HPDE6-E6E7 (cell line): ENCODE measurements at regions not wholly inside any gene's neighbourhood (a gene's known extent, or its start where the extent isn't known, plus 50 kb on each side); places are given as distances from the start of the nearest gene placed in this dataset.

Source experiments
- DNase-seq: peaks from one replicate; pipeline ENCODE4 v3.0.0; 2011; ENCODE audit warnings: missing footprints; ENCODE audit errors: extremely low spot score

DNA sequence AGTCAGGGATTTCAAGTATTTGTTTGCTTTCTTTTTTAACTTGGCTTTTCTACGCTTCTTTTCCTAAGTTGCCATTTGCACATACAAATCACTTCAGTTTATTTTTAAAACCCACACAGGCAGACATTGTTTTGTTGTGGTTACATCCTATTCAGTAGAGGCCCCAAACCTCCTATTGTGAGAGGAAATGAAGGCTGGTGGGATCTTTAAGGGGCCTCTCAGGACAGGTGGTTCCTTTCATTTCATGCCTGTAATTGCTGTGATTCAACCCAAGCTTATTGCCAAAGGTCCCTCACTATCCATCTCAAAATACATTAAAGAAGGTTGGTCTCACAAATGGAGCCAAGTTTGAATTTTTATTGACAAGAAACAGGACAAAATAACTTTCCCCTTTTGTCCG lies 257.1 kb downstream of the ADAMTS20 start:
- DNase-seq = no peak

DNA sequence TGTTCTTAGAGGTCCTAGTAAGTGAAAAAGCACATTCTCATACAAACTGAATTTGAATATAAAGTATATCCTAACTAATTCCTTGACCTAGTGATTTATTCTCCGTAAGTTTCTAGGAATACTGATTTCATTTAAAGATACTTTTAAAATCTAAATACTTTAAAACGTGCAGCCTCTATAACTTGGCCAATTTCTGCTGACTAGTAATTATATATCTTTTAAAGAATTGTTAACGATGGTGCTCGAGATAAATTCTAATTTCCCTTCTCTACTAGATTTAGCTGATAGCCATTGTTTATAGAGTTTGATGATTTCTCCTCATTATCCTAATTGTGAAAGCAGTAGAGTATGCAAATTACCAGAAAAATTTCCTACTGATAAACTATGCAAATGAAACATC lies 257.9 kb downstream of the ADAMTS20 start:
- DNase-seq = no peak

DNA sequence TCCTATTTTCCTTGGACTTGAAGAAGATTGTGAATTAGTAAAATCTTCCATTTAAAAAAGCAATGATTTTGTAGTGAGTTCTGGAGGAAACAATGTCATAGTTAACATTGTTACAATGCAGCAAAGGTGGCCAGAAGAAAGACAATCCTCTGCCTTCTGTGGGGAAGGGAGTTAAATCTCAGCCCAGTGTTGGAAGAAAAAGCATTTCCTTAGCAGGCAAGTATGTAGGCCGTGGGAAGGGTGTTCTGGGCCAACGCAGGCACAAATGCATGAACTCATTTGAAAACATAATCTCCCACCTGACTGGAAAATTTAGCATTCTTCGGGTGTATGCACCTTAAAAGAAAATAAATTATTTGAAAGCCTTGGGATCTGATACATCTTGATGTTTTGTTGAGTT lies 258.6 kb downstream of the ADAMTS20 start:
- DNase-seq = no peak

DNA sequence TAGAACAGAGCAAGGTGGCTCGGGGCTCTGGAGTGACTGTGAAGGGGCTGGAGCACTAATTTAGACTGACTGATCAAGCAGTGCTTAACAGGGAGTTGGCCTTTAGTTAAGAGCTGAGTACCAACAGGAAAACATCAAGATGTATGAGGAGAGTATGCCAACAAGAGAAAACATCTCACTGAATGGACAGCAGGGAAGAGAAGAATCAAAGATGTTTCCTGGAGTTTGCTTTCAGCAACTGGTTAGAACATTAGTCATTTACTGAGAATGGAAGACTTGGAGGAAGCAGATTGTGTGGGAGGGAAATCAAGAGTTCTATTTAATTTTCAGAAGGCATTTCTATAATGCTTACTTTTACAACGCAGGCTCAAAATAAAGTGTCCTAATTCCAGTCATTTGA lies 259.3 kb downstream of the ADAMTS20 start:
- DNase-seq = peak; percentile 27

DNA sequence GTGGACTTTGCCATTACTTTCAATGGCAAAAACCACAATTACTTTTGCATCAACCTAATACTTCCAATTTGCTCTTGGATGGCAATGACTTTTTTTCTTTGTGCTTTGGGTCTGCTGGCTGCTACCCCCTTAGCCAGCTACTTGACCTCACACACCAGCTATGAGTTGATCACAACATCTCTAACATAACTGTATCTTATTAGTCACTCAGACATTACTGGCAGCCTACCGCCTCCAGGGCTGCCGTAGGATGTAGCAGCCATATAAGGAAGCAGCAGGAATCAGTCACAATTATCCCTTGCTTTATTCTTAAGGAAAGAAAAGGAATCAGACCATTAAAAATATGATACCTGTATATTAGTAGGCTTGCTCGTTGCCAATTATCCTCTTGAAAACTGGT lies 260.5 kb downstream of the ADAMTS20 start:
- no peak for DNase-seq

DNA sequence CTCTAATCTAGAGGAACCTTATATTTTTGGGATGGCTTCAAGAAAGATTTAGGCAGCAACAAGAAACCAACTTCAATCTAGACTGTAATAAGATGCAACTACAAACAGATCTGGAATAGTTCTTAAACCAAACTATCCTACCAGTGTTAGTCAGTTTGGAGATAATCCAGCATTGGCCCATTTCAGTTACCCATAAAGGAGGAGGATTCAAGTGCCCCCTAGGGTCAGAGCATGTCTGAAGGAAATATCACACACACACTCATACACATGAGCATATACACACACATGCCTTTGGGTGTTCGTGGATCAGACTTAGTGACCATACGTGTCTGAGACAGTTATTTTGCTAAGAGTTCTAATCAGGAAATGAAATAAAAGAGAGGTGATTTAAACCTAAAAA lies 261.2 kb downstream of the ADAMTS20 start:
- no peak for DNase-seq

DNA sequence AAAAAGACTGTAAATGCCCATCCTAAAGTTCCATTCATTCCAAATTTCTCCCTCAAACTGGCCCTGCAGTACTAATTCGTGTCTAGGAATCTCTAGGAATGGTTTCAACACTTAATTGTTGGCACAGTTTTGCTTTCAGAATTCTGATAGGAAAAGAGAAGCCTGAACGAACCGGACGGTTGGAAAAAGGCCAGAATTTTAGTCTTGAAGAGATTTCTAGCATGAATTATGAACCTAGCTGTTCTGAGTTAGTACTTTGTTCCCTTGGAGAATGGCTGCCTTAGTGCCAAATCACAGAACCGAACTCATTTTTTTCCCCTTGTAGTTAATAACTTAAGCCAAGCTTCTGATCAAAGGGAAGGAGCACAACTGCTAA lies 262.6 kb downstream of the ADAMTS20 start:
- DNase-seq = no peak

DNA sequence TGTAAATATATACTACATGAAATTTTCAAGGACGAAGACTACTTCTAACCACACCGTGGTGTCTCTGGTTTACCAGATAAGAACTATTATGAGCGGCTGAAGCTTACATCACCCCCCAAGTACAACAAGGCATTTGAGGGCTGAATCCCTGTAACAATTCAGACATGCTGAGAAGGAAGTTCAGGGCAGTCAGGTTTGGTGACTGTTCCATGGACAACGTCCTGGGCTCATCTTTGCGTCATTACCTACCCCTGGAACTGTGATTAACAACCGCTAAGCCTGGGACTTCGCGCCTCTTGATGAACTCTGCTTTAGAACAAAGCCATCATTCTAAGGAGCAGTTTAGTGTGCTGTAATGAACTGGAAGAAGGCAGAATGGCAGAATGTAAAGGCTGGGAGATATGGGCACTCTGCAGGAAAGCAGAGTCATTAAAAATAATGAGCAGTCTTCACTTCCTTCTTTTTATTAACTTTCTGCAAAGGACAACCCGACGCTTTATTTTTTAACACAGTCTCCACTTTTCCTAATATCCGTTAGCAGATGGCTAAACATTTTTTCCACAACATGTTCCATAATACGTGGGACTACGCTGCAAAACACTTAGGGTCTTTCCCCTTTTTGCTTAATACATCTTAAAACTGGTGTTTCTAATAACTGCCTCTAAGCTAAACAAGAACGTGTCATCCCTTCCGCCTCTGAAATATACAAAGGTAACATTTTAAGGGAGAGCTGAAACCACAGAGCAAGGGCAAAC lies 263.2 kb downstream of the ADAMTS20 start:
- no peak for DNase-seq

DNA sequence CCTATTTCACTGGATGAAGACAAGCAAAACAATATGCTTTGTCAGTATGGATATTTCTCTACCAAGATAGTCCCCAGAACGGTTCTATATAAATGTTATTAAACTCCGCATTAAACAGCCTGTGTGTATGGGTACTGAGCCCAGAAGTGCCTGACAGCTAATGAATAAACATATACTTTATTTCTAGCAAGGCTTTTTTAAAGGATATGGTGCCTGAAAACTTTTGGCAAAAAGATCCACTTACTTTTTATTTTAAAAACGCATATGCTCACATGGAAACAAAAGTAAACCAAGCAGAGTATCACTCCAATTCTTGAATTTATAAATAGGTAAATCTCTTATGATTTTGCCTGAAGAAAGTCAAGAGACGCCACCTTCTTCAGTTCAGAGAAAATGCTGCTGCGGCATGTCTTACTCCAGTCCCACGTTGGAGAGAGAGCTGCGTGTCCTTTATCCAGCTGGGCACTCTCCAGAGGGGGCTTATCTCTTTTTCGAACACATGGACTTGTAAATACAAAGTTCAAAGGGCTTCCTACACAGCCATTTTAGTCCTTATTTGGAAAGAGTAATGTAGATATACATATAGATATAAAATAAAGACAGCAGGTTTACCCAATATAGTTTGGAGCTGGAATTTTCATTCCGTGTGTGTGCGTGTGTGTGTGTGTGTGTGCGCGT lies 264.2 kb downstream of the ADAMTS20 start:
- DNase-seq = no peak

DNA sequence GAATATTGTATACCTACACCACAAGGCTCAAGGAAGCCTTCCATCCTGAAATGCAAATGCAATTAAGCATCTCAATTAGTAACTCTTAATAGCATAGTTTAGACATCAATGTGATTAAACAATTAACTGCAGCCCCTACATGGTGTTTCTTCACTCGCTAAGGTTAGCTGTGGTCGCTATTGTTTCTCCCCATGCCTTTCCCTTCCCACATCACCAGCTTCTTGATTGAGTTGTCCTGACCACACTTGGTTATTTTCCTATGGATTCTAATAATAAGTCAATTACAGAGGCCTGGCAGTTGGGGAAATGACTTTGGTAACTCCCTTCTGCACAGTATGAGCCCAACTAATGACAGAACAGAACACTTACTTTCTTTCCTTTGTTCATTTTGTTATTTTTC lies 265.0 kb downstream of the ADAMTS20 start:
- DNase-seq = no peak

DNA sequence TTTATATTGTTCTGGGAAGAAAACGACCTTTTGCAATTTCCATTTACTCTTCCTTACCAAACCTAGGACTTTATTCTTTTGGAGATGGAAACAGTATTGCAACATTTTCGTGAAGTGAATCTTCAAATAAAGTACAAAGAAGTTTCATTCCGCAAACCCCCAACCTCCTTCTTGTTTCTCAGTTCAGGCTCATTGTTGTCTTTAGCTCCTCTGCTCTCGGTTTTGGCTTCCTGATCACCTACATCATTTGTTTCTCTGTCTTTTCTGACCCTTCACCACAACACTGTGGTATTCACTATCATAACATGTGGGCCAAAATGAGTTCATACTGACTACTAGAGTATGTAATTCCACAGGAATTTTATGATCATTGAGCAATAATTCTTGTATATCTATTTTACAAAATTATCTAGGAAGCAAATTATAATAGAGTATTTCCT lies 266.8 kb downstream of the ADAMTS20 start:
- DNase-seq = peak; percentile 7

DNA sequence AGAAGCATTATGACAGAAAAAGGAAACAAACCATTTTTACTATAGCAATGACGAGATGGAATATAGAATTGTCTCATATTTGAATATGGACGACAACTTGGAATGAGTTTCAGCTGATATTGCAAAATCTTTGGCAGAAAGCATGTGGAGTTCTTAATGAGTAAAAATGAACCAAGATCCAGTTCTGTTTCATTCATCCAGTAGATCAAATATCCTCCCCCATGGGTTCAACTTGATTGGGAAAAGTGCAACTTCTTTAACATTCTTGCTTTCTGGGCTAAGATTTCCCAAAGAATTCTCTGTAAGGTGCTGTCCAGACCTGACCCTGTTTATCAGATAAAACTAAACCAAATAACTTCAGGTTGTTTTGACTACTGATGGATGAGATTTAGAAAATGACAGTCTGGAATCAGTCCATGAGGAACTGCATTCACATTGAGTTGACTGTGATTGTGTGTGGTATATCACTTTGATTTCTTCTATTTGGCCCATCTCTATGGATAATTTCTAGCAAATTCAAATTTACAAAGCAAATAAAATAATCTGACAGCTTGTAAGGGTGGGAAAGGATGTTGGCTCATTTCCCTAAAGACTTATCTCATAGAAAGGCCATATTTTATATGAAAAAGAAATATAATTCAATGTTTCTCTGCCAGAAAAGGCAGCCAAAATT lies 267.4 kb downstream of the ADAMTS20 start:
- DNase-seq = no peak

DNA sequence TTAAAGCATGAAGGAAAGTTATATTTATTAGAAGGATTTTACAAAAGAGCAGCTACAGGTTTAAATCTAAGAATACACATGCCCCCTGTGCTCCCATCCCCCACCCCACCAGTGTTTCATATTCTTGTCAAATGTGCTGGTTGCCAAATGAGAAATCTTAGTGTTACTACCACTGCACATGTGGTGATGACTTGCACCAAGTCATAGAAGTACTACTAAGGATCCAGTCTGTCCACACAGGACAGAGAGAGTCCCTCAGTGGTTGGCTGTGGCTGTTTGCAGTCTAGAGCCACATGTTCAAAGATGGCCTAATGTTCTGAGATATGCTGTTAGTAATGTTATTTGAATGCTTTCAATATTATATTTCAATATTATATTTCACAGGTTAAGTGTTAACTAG lies 268.8 kb downstream of the ADAMTS20 start:
- DNase-seq = no peak

DNA sequence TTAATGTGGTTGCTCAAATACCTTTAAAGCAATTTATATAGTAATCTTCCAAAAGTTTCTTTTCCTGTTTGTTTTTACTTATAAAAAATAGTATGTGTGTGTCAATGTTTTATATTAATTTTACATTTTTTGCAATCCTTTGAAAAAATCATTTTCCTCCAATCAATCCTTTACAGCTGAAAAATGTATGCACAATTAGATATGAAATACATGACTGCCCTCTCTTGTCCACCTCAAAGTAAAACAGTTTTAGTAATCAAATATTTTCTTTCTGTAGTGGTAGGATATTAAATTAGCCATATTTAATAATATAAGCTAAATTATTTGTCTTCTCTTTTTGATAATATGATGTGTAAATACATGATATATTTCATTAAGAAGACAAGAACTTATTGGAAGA lies 269.9 kb downstream of the ADAMTS20 start:
- no peak for DNase-seq

DNA sequence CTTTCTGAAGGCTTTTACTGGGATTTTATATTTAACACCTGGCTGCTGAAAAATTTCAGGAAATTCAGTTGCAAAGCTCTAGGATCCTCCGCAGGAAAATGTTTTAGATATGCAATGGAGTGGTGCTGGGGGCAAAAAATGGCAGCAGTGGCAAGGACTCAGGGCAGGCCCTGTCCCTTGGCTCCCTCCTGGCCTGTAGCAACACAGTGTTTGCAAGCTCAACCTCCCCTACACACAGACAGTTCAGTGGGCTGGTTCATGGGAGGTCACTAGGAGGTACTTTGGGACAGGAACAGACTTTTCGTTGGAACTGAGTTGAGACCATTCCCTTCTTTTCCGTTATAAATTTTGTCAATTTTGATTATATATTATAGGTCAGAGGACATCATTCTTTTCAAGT lies 270.4 kb downstream of the ADAMTS20 start:
- no peak for DNase-seq

DNA sequence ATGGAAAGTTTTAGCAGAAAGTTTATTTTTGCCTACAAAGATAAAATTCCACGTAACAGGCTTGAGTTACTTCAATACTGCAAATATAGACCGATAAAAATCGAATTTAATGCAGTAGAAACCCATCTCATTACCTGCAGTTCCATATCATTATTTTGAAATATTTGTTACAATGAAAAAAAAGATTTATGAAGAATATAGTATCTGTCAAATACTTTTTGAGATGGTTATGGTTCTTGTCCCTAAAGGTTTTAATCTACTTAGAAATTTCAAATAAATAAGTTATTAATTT lies 273.5 kb downstream of the ADAMTS20 start:
- DNase-seq = no peak

DNA sequence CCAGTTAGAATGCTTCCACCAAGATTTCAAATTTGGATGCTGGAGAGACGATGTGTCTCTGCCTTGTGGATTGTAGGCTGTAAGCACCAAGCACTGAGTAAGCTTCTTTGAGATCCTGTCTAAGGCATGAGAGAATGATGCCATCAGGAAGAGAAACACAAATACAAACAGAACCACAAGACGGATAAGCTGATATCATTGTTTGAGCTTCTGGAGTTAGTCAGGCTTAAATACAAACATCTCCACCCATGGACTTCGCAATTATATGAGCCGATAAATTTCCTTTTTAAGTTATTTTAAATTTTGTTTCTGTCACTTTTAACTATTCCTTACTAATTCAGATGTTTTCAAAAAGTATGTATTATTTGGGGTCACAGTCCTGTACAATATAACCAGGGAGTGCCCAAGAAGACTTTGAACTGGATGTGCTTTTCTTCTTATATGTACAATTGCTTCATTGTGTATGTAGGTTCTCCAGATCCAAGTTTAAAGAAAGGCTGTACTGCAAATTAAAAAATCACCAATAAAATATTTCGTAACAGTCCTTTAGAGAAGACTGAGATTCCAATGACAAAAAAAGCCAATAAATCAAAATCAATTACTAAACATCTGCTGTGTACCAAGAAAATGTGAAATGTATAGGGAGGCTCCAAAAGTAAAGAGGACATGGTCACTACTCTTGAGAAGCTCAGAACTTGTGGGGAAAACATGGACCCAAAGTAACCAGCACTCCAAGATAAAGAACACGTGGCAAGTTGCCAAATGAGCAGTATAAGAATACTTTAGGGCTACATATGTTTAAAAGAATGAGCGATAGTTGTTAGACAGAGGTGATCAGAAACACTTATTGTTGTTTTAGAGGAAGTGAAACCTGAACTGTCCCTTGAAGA lies 274.1 kb downstream of the ADAMTS20 start:
- no peak for DNase-seq

DNA sequence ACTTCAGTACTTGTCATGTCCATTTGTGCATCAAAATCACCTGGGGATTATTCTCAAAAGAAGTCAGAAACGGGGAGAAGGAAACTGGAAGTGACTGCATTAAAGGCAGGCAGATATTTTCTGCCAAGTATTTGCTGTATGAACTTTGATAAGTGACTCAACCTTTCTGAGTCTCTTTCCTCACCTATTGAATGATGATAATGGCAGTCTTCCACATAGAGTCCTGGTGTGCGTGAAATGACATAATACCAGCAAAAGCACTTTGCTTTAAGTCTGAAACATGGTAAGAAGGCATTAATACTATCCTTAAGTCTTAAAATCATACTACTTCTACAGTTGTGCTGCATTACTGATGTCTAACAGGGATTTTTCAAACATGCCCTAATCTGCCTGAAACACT lies 278.5 kb downstream of the ADAMTS20 start:
- DNase-seq = no peak

DNA sequence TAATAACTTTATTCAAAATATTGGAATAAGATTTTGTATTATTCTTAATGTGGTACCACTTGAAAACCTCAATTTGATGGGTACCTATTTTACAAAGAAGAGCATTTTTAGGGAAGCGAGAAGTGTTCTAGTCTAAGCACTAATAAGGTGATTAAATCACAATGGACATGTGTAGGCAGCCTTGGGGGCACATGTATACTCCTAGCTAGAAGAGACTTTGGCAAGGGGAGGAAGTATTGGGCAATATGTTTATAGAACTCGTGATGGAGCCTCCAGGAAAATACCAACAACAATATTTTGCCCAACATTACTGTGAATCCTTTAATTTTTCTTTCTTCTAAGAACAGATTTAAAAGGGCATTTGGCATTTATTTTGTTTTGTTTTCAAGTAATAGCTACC lies 280.3 kb downstream of the ADAMTS20 start:
- DNase-seq = no peak

DNA sequence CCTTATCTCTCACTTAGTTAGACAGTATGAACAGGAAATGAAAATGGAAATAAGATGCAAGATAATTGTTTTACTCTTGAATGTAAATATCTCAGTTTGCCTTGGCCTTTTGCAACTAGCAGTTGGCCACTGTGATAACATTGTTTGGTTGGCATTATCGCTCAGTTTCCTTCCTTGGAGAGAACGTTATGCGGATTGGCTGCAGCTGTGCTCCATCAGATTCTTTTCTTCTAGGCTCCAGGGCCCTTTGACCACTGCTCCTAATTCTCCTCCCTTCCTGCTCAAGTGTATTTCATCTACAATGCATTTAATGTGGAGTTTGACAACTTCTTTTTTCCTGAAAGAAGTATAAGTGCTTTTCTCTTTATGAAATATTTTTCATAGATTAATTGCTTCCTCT lies 284.2 kb downstream of the ADAMTS20 start:
- no peak for DNase-seq

DNA sequence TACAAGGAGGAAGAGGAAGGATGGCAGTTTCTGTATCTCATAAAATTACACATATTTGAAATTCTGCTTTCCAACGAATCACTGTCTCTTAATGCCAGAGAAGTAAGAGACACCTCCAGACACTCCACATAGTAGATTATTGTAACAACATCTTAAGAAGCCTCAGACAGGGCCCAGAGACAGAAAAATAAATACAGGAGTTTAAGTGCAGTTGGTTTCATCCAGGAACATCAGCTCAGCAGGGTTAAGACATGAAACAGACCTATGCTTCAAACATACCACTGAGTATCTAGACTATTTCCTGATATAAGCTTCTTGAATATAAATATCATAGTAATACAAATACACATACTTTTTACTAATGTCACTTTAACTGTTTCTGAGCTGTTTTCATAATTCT lies 290.3 kb downstream of the ADAMTS20 start:
- no peak for DNase-seq

DNA sequence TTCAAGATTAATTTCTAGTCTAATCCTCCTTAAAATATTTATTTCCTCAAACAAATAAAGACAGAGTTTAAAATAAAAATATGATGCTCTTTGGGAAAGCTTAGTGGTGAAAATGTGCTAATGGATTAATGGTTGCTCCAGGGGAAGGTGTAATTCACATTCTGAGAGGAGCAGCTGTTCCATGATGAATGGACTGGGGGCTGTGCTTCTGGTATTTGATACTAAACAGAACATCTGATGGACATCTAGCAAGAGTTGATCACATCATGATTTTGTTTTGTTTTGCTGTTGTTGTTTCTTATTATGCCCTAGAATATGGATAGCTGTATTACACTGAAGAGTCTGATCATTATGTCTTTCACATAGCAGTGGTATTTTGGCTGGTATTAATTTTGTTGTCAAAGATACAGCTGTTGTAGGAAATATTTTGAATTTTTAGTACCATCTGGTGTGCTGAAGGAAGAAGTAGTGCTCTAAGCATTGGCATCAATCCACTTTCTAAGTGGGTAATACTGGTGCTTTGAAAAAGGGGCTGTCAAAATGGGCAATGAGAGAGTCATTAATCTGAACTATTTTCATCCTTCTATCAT lies 296.4 kb downstream of the ADAMTS20 start:
- no peak for DNase-seq
